ENCODE measurements at regions not wholly inside any gene's neighbourhood (a gene's known extent, or its start where the extent isn't known, plus 50 kb on each side); places are given as distances from the start of the nearest gene placed in this dataset.

DNA sequence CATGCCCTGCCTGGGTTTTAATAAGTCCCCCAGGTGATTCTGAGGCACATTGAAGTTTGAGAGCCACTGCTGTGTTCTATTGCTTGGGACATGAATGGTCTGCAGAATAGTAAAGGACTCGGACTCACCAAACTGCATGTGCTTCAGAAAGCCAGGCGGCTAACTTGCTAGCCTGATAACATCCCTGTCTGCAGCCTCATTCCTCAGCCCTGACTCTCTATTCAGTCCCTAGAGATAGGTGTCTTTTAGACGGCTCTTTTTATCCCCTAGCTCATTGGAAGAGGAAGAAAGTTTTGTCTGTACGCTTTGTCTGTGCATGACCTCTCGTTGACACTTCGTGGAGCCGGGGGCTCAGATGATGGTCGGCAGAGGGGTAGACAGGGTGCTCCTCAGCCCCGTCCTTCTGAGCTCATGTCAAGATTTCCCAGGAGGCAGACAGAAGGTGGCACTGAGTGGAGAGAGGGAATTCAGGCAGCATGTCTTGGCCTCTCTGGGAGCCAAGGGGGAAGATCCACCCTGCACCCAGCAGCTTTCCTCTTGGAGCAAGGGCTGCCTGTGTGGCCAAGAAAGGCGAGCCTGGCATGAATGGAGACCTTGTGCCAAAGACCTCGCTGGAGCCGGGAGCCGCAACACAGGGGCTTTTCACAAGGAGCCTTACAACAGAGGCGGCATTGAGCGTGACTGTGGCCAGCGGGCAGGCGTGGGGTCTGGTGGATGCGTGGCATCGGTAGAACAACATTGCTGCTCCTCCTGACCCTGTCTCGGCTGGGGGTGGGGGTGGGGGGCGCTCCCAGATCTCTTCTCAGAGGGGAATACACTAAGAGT lies 51.1 kb upstream of the PODXL start:
- DNase-seq (ENCODE audit: low read depth): no peak

DNA sequence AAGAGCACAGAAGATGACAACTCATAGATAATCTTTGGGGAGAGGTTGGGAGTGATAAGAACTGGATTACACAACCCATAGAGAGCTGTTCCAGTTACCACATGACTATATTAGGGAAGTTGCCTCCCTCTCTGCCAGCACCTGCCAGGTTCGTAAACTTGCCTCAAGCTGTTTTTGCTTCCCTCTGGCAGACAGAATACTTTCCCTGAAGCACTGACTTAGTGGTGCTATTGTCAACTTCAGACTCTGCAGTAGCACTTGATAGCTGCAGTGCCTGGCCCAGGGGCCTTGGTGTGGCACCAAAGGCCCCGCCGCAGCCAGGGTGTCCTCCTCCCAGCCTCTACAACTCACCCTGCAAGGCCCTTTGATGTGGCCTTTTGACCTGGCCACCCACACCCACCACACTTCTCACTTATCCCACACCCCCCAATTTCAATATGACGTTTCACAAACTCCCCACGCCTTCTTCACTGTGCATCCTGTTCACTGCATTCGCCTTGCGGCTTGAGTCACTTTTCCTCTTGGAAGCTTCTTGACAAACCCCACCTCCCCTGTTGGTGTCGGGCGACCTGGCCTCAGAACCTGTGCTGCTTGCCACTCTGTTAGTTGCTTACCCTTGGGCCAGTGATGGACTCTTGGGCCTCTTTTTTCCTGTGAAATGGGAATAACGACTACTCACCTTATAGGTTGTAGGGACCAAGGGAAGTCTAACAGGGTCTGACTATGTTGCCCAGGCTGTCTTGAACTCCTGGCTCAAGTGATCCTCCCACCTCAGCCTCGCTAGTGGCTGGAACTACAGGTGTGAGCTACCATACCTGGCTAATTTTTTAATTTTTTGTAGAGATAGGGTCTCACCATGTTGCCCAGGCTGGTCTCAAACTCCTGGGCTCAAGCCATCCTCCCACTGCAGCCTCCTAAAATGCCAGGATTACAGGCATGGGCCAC lies 50.2 kb upstream of the PODXL start:
- no peak for DNase-seq (ENCODE audit: low read depth)
